ENCODE measurements at regions not wholly inside any gene's neighbourhood (a gene's known extent, or its start where the extent isn't known, plus 50 kb on each side); places are given as distances from the start of the nearest gene placed in this dataset.

DNA sequence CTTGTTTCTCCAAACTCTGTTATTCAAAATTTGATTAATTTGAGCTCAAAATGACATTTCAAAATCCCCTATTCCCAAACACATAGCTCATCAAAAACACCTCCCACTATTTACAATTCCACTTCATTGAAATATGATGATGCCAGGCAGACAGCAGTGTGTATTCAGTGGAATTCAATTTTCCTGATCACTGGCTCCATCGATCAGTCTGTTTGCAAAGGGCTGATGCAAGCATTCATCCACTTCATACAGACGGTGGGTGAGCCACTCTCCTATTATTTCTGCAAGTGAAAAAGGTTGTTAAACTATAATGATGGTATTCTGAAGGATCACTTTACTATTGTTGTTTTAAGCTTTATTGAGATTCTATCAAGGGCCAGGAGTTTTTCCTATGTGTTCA is 90.7 kb downstream of the RTP4 start:
- TF ChIP-seq, protein P1, sequence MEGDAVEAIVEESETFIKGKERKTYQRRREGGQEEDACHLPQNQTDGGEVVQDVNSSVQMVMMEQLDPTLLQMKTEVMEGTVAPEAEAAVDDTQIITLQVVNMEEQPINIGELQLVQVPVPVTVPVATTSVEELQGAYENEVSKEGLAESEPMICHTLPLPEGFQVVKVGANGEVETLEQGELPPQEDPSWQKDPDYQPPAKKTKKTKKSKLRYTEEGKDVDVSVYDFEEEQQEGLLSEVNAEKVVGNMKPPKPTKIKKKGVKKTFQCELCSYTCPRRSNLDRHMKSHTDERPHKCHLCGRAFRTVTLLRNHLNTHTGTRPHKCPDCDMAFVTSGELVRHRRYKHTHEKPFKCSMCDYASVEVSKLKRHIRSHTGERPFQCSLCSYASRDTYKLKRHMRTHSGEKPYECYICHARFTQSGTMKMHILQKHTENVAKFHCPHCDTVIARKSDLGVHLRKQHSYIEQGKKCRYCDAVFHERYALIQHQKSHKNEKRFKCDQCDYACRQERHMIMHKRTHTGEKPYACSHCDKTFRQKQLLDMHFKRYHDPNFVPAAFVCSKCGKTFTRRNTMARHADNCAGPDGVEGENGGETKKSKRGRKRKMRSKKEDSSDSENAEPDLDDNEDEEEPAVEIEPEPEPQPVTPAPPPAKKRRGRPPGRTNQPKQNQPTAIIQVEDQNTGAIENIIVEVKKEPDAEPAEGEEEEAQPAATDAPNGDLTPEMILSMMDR (IDR thresholded peaks at IDR 0.05; ENCODE audit: insufficient read depth in 1 of 2, low read depth in 1 of 2, low read length in 1 of 2, severe bottlenecking in 1 of 2, unreplicated experiment in 1 of 2): no peak
- H3K9me3 Mint-ChIP-seq (ENCODE audit: unreplicated experiment): no peaks in the 10 kb centered on the region
- H3K36me3 Mint-ChIP-seq (ENCODE audit: insufficient read depth, unreplicated experiment): no peaks in the 10 kb centered on the region
- CTCF ChIA-PET: no interaction called here
- H3K27me3 Mint-ChIP-seq (ENCODE audit: insufficient read depth, unreplicated experiment): peaks cover 4% of the 10 kb centered on the region
- H3K4me3 Mint-ChIP-seq (ENCODE audit: unreplicated experiment): no peak overlapping the region
- POLR2A ChIA-PET: no interaction called here
- no peak for DNase-seq
- intact Hi-C loops (cut with micrococcal nuclease; ENCODE audit: unreplicated experiment): no loop called here
- no peak overlapping the region for H3K27ac Mint-ChIP-seq (ENCODE audit: unreplicated experiment)
- Histone ChIP-seq H3K36me3 (ENCODE audit: control insufficient read depth, insufficient read depth, low read length) (no peaks in the 10 kb centered on the region), H3K4me1 (no peaks in the 10 kb centered on the region), H3K9me3 (no peaks in the 10 kb centered on the region), H3K27me3 (replicated peaks; ENCODE audit: control insufficient read depth, insufficient read depth, low read length) (no peaks in the 10 kb centered on the region), H3K4me3 (ENCODE audit: low read depth, low read length) (no peak overlapping the region)
- H3K4me1 Mint-ChIP-seq (ENCODE audit: low read depth, unreplicated experiment): no peaks in the 10 kb centered on the region
- no TSS peak for BruUV-seq (replicated peaks)

DNA sequence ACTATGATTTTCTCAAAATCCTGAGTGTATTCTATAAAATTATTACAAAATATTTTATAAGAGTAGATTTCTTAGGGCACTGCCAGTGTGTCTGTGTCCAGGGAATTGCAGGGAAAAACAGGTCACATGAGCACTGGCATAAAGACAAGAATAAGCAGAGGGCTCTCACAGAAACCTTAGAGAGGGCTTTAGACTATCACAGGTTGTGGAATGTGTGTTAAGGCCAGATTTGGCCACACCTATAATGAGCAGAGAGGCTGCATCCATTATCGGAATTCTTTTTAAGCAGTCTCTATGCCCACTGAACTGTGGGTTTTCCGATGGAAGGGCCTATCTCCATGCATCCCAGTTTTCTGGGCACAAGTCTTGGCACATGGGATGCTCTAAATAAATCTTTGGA is 90.2 kb downstream of the RTP4 start:
- Mint-ChIP-seq H3K9me3 (ENCODE audit: unreplicated experiment) (no peaks in the 10 kb centered on the region), H3K27me3 (ENCODE audit: insufficient read depth, unreplicated experiment) (no peaks in the 10 kb centered on the region)
- intact Hi-C loops (cut with micrococcal nuclease; ENCODE audit: unreplicated experiment): no loop called here

DNA sequence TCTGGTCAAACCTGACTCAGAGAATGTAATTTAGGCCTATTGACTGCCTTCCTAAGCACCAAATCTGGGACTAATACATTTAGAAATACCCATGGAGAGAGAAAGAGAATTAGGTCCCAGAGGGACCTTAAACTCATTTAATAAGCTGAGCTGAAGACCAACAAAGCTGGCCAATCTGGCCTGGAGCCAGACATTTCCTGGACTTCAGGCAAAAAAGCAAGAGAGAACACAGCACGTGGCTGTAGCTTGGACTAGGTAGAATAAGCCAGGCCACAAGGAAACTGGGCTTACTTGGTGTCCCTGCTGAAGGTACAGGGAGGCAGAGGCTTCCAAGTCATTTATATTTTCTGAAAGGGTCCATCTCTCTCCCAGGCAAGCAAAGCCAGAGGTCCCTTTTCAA is 88.1 kb downstream of the RTP4 start:
- Mint-ChIP-seq H3K36me3 (ENCODE audit: insufficient read depth, unreplicated experiment) (no peaks in the 10 kb centered on the region), H3K4me3 (ENCODE audit: unreplicated experiment) (no peak overlapping the region), H3K4me1 (ENCODE audit: low read depth, unreplicated experiment) (no peaks in the 10 kb centered on the region), H3K27me3 (ENCODE audit: insufficient read depth, unreplicated experiment) (no peaks in the 10 kb centered on the region), H3K27ac (ENCODE audit: unreplicated experiment) (no peak overlapping the region), H3K9me3 (ENCODE audit: unreplicated experiment) (no peaks in the 10 kb centered on the region)
- DNase-seq: no peak
- Histone ChIP-seq H3K36me3 (ENCODE audit: control insufficient read depth, insufficient read depth, low read length) (no peaks in the 10 kb centered on the region), H3K4me3 (ENCODE audit: low read depth, low read length) (no peak overlapping the region), H3K27me3 (replicated peaks; ENCODE audit: control insufficient read depth, insufficient read depth, low read length) (no peaks in the 10 kb centered on the region), H3K9me3 (0 out of 2 replicates have a peak, but pooled peaks cover 3% of the 10 kb centered on the region), H3K4me1 (no peaks in the 10 kb centered on the region)
- intact Hi-C loops (cut with micrococcal nuclease; ENCODE audit: unreplicated experiment): no loop called here
- TF ChIP-seq, protein P1 (IDR thresholded peaks at IDR 0.05; ENCODE audit: insufficient read depth in 1 of 2, low read depth in 1 of 2, low read length in 1 of 2, severe bottlenecking in 1 of 2, unreplicated experiment in 1 of 2): no peak
- ChIA-PET CTCF (no interaction called here), POLR2A (no interaction called here)
- no TSS peak for BruUV-seq (replicated peaks)

More for the DNA sequence above, 90.2 kb downstream of the RTP4 start:
- Mint-ChIP-seq H3K4me1 (ENCODE audit: low read depth, unreplicated experiment) (no peaks in the 10 kb centered on the region), H3K36me3 (ENCODE audit: insufficient read depth, unreplicated experiment) (no peaks in the 10 kb centered on the region), H3K4me3 (ENCODE audit: unreplicated experiment) (no peak overlapping the region), H3K27ac (ENCODE audit: unreplicated experiment) (no peak overlapping the region)
- ChIA-PET CTCF (no interaction called here), POLR2A (no interaction called here)
- DNase-seq: no peak
- Histone ChIP-seq H3K36me3 (ENCODE audit: control insufficient read depth, insufficient read depth, low read length) (no peaks in the 10 kb centered on the region), H3K4me3 (ENCODE audit: low read depth, low read length) (no peak overlapping the region), H3K4me1 (no peaks in the 10 kb centered on the region), H3K27me3 (replicated peaks; ENCODE audit: control insufficient read depth, insufficient read depth, low read length) (no peaks in the 10 kb centered on the region), H3K9me3 (no peaks in the 10 kb centered on the region)
- TF ChIP-seq, protein P1 (IDR thresholded peaks at IDR 0.05; ENCODE audit: insufficient read depth in 1 of 2, low read depth in 1 of 2, low read length in 1 of 2, severe bottlenecking in 1 of 2, unreplicated experiment in 1 of 2): no peak
- no TSS peak for BruUV-seq (replicated peaks)
